PC-3 (cell line): ENCODE measurements at regions not wholly inside any gene's neighbourhood (a gene's known extent, or its start where the extent isn't known, plus 50 kb on each side); places are given as distances from the start of the nearest gene placed in this dataset.

ENCODE experiments used
- EZH2 ChIP-seq: fragments of 300-600 bp; sonication (generic); IDR thresholded peaks from one replicate; pipeline ENCODE4 v1.6.1; 2017; ENCODE audit warnings: antibody characterized with exemption, mild to moderate bottlenecking, low read length; ENCODE audit not compliant: unreplicated experiment
- EZH2phosphoT487 ChIP-seq: fragments of 300-600 bp; sonication (generic); IDR thresholded peaks from 2 replicates; pipeline ENCODE4 v1.6.1; 2018; ENCODE audit warnings: mild to moderate bottlenecking, antibody characterized with exemption, low read length, borderline replicate concordance
- TF ChIP-seq, protein P1 (sequence below): fragments of 300-600 bp; sonication (generic); conservative IDR thresholded peaks from 2 replicates; pipeline ENCODE4 v1.5.1; 2017; ENCODE audit warnings: antibody characterized with exemption, low read depth, mild to moderate bottlenecking, low read length

- TF ChIP-seq, protein P1, sequence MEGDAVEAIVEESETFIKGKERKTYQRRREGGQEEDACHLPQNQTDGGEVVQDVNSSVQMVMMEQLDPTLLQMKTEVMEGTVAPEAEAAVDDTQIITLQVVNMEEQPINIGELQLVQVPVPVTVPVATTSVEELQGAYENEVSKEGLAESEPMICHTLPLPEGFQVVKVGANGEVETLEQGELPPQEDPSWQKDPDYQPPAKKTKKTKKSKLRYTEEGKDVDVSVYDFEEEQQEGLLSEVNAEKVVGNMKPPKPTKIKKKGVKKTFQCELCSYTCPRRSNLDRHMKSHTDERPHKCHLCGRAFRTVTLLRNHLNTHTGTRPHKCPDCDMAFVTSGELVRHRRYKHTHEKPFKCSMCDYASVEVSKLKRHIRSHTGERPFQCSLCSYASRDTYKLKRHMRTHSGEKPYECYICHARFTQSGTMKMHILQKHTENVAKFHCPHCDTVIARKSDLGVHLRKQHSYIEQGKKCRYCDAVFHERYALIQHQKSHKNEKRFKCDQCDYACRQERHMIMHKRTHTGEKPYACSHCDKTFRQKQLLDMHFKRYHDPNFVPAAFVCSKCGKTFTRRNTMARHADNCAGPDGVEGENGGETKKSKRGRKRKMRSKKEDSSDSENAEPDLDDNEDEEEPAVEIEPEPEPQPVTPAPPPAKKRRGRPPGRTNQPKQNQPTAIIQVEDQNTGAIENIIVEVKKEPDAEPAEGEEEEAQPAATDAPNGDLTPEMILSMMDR = no peak
- TF ChIP-seq EZH2 = no peak
- TF ChIP-seq EZH2phosphoT487 = no peak
Measured at GRCh38 chr4:143026459-143027170, 158.1 kb upstream of the USP38 start.
